NCI-H1694 (cell line): ENCODE measurements at regions not wholly inside any gene's neighbourhood (a gene's known extent, or its start where the extent isn't known, plus 50 kb on each side); places are given as distances from the start of the nearest gene placed in this dataset.
"Not testable (repeated sequence)": the region's sequence is repeated elsewhere in the genome, so short reads cannot be mapped to it uniquely, and the experiment has no call there.

Experiments
- DNase-seq: peaks from one replicate; lab custom pipeline; 2025; lab: John Stamatoyannopoulos, UW

DNA sequence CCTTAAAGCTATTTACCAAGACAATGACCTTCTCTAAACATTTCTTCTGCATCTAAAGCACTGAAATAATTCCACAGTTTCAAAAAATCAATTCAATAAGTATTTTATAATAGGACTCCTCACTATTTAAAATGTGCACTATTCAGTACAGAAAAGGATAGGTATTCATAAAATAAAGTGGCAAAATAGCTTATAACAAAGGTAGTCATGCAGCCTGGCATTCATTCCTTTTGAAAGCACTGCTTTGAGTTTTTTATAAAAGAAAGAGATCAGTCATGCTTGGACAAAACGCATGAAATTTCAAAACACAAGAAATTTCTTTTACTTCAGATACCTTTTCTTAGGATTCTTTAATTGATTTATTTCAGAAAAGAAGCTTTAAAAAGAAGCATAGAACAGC is 689.7 kb upstream of the PHF14 start:
- no peak for DNase-seq

DNA sequence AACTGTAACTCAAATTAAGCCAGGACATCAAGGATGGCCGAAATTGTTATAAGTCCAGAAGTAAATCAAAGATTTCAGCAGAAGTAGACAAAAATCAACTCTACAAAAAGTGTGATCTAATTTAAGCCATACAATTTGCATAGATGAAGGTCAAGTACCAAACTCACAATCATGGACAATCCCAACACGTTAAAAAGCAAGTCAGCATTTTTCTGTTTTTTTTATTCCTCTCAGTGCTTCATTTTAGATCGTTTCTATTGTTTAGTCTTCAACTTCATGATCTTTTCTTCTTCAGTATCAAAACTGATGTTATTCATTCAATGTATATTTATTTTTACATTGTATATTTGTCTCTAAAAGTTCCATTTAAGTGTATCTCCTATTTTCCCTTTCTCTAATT is 674.3 kb upstream of the PHF14 start:
- DNase-seq = no peak

DNA sequence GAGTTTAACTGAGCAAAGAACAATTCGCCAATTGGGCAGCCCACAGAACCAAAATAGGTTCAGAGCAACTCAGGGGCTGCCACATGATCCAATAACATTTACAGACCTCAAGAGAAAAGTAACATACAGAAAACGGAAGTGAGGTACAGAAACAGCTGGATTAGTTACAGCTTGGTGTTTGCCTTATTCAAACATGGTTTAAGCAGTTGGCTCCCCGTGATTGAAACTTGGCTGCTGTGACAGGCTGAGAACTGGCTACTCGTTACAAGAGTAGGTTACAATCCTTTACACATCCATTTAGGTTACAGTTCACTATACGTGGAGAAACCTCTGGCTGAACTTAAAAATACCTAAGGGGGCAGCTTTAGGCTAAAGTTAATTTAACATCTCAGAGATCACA is 673.1 kb upstream of the PHF14 start:
- DNase-seq = no peak

DNA sequence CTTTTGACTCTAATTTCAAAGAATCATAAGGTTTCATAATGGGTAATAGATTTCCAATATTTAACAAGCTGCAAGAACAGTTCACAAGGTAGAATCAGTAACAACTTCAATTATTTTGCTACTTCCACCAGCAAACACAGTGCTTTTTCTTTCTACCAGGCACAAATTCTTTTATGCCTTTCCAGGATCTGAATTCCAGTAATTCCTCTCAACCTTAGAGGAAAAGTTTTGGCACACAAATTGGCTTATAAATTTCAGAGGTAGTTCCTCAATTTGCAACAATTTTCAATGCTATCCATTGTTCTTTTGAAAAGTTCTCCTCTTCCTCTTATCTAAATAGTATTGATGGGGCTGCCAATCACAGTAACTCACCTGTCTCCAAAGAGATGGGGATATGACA is 665.4 kb upstream of the PHF14 start:
- DNase-seq = no peak

DNA sequence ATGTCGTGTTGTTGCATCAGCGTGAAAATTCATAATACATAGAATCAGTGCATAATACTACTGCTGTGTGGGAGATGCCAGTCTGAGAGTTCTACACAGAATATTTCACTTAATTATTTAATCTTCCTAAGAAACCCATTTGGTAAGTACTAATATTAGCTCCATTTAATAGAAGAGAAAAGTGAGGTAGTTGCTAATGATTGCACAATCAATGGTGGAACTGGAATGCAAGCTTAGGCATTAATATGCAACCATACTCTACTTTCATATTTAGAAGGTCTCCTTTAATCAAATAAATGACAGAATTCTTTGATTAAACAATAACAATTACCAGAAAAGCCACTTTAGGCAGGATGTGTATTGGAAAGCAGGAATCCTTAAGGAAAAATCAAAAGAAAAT is 660.7 kb upstream of the PHF14 start:
- no peak for DNase-seq

DNA sequence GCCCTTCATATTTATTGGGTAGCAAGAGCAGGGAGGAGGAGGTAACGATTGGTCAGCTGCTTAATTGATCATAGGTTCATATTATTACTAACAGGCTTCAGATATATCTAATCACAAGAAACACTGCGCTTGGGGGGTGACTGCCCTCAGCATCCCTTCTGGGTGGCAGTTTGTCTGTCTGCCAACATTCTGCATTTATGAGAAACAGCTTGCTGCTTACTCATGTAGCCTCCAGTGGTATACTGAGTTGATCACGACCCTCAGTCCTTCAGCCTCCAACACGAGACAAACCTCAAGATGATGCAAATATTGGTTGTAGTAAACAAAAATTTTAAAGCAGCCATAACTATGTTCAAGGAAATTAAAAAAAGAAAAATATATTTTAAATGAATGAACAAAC is 657.8 kb upstream of the PHF14 start:
- DNase-seq = no peak

DNA sequence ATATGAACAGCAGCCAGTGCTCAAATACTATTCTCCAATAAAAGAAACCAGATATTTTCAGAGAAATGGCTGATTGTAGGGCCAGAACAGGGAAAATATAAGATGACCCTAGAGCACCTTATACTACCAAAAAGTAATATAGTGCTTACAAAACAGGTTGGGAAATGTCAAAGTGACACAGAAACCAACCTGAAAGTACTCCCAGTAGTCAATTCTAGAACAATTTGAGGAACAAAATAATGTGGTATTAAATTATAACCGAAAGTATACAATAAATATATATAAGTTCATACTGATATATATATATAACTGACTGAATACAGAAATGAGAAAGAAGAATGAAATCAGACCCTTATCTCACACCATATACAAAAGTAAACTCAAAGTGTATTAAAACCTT is 657.2 kb upstream of the PHF14 start:
- no peak for DNase-seq

DNA sequence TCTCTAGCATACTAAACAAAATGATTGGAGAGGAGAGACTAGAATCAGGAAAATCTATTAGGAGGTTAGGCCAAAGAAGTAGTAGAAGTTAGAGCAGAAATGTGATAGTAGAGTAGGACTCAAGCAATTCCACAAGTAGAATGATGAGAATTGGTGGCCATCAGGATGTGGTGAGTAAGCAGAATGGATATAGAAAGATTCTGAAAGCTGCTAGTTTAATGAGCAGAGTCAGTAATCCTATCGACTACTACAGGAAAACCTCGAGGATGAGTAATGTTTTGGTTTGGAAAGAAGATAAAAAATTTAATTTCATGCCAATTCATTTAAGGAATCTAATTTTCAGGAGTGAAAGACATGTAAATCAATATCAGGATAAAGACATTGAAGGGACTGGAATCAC is 648.3 kb upstream of the PHF14 start:
- DNase-seq = no peak

DNA sequence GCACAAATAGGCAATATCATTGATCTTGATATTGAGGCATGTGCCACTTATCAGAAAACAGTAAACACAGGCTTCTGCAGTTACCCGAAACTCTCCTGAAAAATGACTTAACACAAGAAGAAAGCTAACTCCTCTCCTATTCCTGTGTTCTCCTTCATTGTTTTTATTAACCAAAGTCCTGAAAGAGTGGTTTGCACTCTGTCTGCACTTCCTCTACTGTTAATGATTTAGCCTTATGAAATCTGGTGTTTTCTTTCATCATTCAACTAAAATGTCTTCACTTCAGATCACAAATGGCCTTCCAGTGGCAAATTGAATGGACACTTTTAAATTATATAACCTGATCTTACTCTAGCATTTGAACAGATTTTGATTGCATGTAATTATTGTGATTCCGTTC is 630.6 kb upstream of the PHF14 start:
- no peak for DNase-seq

DNA sequence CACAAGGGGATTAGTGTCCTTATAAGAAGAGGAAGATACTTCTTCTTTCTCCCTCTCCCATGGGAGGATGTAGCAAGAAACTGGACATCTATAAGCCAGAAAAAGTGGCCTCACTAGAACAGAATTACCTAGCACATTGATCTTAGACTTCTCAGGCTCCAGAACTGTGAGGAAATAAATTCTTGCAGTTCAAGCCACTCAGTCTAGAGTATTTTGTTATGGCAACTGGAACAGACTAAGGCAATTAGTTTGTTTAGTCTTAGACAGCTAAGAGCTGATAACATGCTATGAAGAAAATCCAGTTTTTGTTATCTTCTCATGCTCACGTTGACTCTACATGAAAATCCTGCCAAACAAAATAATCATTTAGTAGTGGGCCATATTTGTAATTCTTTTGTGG is 627.6 kb upstream of the PHF14 start:
- no peak for DNase-seq

DNA sequence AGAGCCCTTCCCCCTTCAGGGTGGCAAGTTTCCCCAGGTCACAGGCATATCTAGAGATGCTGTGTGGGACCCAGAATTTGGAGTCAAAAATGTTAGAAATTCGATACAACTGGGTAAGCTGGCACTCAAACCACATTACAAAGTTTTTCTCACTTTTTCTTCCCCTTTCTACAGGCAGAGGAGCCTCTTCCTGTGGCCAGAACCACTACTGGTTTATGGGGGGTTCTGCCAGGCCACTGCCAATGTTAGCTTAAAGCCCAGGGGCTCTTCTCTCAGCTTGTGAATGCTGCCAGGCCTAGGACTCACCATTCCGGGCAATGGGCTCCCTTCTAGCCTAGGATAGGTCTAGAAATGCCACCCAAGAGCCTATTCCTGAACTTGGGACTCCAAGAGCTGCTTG is 617.9 kb upstream of the PHF14 start:
- DNase-seq = no peak

DNA sequence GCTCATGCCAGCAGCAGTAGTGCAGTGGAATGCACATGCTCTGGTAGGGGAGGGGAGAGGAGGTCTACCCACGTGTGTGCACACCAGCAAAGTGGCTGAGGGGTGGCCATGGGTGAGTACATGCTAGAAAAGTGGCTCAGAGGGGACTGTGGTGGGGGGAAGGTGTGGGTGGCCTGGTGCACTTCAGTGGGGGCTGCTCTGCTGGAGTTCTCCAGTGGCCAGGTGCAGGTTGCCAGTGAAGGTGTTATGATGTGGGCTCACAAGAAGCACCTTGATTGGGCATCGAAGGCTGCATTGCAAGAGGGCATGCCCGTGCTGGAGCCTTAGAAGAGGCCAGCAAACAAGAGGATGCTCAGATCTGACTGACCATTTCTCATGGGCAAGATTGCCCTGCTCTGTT is 613.6 kb upstream of the PHF14 start:
- no peak for DNase-seq

DNA sequence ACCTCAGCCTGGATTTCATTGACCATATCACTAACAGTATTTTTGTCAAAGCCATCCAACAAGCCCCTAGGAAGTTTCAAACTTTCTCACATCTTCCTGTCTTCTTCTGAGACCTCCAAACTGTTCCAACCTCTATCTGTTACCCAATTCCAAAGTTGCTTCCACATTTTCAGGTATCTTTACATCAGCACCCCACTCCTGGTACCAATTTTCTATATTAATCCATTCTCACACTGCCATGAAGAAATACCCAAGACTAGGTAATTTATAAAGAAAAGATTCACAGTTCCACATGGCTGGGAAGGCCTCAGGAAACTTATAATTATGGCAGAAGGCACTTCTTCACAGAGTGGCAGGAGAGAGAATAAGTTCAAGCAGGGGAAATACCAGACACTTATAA is 571.9 kb upstream of the PHF14 start:
- DNase-seq = no peak

DNA sequence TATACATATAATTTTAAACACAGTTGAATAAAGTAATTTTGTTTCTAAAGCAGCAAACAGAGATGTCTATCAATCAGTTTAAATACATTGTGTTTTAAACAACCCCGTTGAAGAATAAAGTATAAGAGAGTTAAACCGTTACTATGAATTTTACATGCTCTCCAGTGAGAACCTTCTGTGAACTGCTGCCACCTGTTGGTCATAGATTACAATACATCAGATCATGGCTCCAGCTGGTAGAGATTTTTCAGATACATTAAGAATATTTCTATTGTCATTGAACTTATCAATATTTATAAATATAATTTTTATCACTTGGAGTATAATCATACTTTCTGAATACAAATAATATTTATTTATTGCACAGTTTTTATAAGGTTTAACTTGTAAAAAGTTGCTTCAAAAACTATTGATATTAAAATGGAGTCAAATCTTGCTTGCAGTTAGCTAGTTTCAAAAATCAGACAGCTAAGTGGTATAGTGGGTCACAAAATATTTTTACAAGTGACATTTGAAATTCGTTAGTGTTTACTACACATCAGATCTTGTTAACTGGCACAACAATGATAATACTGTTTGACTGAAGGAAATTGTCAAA is 561.2 kb upstream of the PHF14 start:
- peak; percentile 48 for DNase-seq

DNA sequence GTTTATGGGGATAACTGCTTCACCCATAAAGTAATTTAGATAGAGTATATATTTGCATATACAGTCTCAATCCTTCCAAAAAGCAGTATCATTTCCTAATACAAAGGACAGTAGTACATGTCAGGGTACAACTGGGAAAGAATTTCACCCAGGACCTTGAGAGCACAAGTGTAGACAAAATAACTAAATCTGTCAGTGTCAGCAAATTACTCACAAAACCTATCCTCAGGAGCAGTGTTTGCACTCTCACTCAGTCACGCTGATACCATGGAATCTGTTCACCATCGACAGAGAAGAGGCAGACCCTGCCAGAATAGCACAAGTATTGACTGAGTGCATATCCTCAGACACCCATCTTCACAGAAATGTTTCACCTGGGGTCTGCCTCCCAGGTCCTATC is 554.7 kb upstream of the PHF14 start:
- no peak for DNase-seq

DNA sequence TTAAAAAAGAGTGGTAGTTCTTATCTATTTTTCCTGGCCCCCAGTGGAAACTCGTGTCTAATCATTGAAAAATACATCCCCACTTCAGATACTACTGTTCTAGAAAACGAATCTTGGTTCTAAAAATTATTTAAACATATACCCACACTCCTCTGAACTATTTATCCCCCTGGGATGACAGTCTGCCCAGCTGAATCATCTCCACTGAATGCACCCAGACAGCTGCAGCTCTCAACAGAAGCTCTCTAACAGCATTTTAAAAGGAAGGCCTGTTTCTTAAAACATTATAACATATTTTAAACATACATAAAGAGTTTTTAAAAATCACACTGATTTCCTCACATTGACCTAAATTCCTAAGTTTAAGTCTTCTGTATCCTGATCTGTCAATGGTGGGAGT is 544.6 kb upstream of the PHF14 start:
- DNase-seq = no peak

DNA sequence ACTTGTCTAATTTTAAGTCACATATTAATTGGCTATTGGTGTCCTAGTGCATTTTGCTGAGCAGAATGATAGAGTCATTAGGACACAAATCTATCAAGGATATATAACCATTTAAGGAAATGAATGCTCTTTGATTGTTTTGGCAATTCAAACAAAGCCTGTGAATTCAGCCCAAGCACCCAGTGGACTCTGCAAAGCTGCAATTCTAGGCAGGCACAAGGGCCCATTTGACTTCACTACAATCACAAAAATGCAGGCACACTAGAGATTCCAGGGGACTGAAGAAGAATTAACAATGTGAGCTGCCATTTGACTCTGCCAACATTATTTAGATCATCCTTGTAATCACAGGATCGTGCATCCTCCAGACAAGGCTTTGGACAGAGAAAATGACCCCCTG is 544.2 kb upstream of the PHF14 start:
- DNase-seq = no peak

DNA sequence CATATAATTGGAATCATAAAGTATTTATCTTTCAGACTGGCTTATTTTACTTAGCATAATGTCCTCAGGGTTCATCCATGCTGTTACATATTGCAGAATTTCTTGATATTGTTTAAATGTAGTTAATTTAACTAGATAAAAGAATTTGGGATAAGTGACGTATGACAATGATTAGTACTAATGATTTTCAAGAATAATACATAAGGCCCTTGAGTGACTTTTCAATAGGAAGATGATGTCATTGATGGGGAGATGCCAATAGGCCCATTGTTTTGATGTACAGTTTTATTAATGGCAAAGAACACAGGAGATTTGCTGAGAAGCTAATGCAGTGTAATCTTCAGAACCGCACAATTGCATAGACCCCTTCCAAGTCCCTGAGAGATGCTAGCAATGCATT is 537.4 kb upstream of the PHF14 start:
- no peak for DNase-seq

DNA sequence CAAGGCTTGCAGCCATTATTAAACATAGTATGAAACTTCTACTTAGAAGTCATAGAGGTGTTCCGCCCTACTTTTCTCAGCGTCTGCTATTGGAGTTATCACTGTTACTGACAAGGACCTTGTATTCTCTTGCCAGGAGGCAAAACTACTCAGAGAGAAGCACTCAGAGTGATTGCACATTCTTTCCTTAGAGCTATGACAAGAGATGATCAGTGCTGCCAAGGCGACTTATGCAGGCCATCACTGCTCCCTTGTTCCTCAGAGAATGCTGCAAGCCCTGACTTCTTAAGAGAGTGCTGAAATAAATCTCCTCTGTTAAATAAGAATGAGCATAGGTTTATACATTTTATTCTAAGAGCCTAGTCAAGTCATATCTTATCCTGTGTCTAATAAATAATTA is 534.6 kb upstream of the PHF14 start:
- DNase-seq = no peak

DNA sequence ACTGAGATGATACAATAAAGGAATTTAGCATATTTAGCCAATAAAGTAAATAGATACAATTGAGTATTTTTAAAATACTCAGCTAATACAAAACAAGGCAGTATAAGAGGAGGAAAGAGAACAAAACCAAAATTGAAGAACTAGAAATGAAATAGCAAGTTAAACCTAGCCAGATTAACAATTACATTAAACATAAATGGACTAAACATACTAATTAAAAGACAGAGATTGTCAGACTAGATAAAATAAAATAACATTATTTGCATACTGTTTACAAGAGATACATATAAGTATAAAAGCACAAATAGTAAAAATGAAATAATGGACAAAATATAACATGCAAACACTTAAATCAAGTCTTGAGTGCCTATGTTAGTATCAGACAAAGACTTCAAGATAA is 517.7 kb upstream of the PHF14 start:
- DNase-seq = no peak

DNA sequence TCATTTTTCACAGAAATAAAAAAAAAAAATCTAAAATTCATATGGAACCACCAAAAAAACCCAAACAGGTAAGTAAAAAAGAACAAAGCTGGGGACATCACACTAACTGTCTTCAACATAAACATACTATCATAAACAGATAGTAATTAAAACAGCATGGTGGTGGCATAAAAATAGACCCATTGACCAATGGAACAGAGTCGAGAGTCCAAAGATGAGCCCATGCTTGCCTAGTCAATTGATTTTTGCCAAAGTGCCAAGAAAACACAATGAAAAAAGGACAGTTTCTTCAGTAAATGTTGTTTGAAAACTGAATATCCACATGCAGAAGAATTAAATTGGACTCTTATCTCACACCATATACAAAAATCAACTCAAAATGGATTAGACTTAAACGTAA is 513.2 kb upstream of the PHF14 start:
- no peak for DNase-seq

DNA sequence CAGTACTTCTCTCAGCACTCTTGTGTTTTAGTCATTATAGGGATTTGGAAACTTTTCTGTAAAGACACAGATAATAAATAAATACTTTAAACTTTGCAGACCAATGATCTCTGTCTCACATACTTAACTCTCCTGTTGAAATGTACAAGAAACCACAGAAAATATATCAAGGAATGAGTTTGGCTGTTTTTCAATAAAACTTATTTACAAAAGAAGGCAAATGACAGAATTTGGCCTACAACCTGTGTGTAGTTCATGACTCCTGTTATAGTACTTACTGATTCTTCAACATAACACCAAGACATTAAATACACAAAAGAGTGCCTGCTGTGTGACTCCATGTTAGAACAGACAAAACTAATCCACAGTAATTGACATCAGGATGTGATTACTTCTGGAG is 510.0 kb upstream of the PHF14 start:
- no peak for DNase-seq

DNA sequence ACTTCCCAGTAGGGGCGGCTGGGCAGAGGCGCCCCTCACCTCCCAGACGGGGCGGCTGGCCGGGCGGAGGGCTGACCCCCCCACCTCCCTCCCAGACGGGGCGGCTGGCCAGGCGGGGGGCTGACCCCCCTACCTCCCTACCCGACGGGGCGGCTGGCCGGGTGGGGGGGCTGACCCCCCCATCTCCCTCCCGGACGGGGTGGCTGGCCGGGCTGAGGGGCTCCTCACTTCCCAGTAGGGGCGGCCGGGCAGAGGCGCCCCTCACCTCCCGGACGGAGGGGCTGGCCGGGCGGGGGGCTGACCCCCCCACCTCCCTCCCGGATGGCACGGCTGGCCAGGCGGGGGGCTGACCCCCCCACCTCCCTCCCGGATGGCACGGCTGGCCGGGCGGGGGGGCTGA is 508.1 kb upstream of the PHF14 start:
- DNase-seq = not testable (repeated sequence)

DNA sequence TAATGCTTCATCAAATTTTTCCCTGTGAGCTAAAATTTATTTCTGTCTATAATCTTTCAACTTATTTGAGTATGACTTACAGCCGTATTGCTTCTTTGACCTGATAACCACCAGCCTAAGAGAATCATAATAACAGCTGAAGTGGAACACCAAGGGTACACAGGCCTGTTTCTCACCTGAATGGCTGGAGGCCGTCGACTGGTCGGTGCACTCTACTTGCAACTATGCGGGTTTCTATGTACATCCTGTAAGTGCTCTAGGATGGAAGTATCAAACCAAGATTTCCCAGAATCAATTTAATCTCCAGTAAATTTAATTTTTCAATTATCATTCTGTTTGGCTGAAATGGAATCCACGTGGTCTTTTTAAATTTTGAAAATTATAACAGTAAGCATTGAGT is 504.8 kb upstream of the PHF14 start:
- DNase-seq = no peak

DNA sequence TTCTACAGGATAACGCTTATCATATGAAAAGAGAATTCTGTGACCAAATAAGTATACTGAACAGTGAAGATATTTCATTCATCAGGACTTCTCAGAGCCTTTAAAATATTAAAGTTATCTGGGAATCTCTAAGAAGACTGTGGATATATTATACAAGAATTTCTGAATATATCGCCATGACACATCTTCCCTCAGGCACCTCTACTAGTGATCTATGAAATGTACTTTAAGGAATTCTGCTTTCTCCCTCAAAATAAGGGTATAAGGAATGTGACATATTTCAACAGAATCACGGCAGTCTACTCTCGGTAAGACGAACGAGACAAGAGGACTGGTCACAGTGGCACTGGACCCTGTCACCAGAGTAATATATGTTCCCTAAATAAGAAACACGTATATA is 504.2 kb upstream of the PHF14 start:
- no peak for DNase-seq
